CD4-positive, CD25-positive, alpha-beta regulatory T cell (primary cell): ENCODE measurements at regions not wholly inside any gene's neighbourhood (a gene's known extent, or its start where the extent isn't known, plus 50 kb on each side); places are given as distances from the start of the nearest gene placed in this dataset.
"Not testable (repeated sequence)": the region's sequence is repeated elsewhere in the genome, so short reads cannot be mapped to it uniquely, and the experiment has no call there.

Source experiments
- ATAC-seq, 2 donors: fragments of 150-1000 bp; cut with Tn5 transposase; one replicate each; pipeline ENCODE4 v1.10.0; 2021; ENCODE audit warnings: low read depth in 2 of 2, moderate number of reproducible peaks in 2 of 2, moderate library complexity in 1 of 2
- DNase-seq, 3 donors: peaks; one replicate each; pipeline versions ENCODE4 v3.0.0 to v3.0.0-alpha.2; 2012 to 2022; ENCODE audit warnings: mixed read lengths in 1 of 3
- H3K27ac ChIP-seq: one replicate; pipeline ENCODE4 v1.7.0; 2013; ENCODE audit warnings: mild to moderate bottlenecking, low read length; ENCODE audit not compliant: insufficient read depth, poor library complexity, severe bottlenecking
- H3K27me3 ChIP-seq: one replicate; pipeline ENCODE4 v1.7.0; 2013; ENCODE audit warnings: low read length; ENCODE audit not compliant: control insufficient read depth, insufficient read depth
- H3K36me3 ChIP-seq: one replicate; pipeline ENCODE4 v1.7.0; 2013; ENCODE audit warnings: mild to moderate bottlenecking, low read length, moderate library complexity; ENCODE audit not compliant: control insufficient read depth, insufficient read depth
- H3K4me1 ChIP-seq: 2 replicates; pipeline ENCODE4 v1.7.0; 2013; ENCODE audit warnings: mild to moderate bottlenecking, low read length; ENCODE audit not compliant: insufficient read depth, control insufficient read depth, poor library complexity, severe bottlenecking
- H3K4me3 ChIP-seq: one replicate; pipeline ENCODE4 v1.7.0; 2013; ENCODE audit warnings: low read depth, mild to moderate bottlenecking, low read length, moderate library complexity
- H3K9me3 ChIP-seq, 2 experiments: 1 replicate in 1 of 2; 2 replicates in 1 of 2; pipeline ENCODE4 v1.7.0; 2013; ENCODE audit warnings: low read length in 2 of 2, mild to moderate bottlenecking in 1 of 2, moderate library complexity in 1 of 2; ENCODE audit not compliant: control insufficient read depth in 2 of 2
- H3K27ac Mint-ChIP-seq, 3 donors: one replicate each; pipeline ENCODE4 v1.8.0; 2020 to 2022; ENCODE audit warnings: mild to moderate bottlenecking in 3 of 3, mixed read lengths in 3 of 3, moderate library complexity in 2 of 3
- H3K27me3 Mint-ChIP-seq: one replicate; pipeline ENCODE4 v1.8.0; 2022; ENCODE audit warnings: mild to moderate bottlenecking, mixed read lengths
- H3K36me3 Mint-ChIP-seq: one replicate; pipeline ENCODE4 v1.8.0; 2020; ENCODE audit warnings: mixed read lengths
- H3K4me1 Mint-ChIP-seq, 4 donors: one replicate each; pipeline ENCODE4 v1.8.0; 2020 to 2022; ENCODE audit warnings: mixed read lengths in 4 of 4, mild to moderate bottlenecking in 1 of 4
- H3K4me3 Mint-ChIP-seq, 4 donors: one replicate each; pipeline ENCODE4 v1.8.0; 2020 to 2022; ENCODE audit warnings: mild to moderate bottlenecking in 4 of 4, mixed read lengths in 4 of 4, moderate library complexity in 3 of 4
- H3K9me3 Mint-ChIP-seq, 7 donors: one replicate each; pipeline ENCODE4 v1.8.0; 2020 to 2022; ENCODE audit warnings: mixed read lengths in 7 of 7, mild to moderate bottlenecking in 3 of 7, moderate library complexity in 2 of 7

GRCh38 chr7:114169389-114169788 is 245.2 kb upstream of the FOXP2 start:
- H3K4me3 ChIP-seq, H3K27me3 Mint-ChIP-seq, ATAC-seq, H3K27ac Mint-ChIP-seq, H3K9me3 ChIP-seq, H3K4me3 Mint-ChIP-seq, H3K27me3 ChIP-seq, H3K36me3 Mint-ChIP-seq, H3K9me3 Mint-ChIP-seq, H3K27ac ChIP-seq, H3K36me3 ChIP-seq, H3K4me1 Mint-ChIP-seq, H3K4me1 ChIP-seq, DNase-seq: not testable (repeated sequence)

GRCh38 chr7:114160925-114161324 is 242.1 kb upstream of the PPP1R3A start:
- H3K4me3 Mint-ChIP-seq = no peak overlapping the region
- H3K27ac ChIP-seq = no peak overlapping the region
- ATAC-seq (no peak), DNase-seq (no peak)
- no peaks in the 10 kb centered on the region for H3K36me3 Mint-ChIP-seq
- no peak overlapping the region for H3K4me3 ChIP-seq
- H3K27me3 ChIP-seq = no peaks in the 10 kb centered on the region
- H3K9me3 Mint-ChIP-seq = peaks cover 0 to 3% (median 0%) of the 10 kb centered on the region in 7 donors
- no peak overlapping the region for H3K27ac Mint-ChIP-seq
- H3K4me1 Mint-ChIP-seq = no peaks in the 10 kb centered on the region
- H3K36me3 ChIP-seq = no peaks in the 10 kb centered on the region
- H3K4me1 ChIP-seq = no peaks in the 10 kb centered on the region
- H3K27me3 Mint-ChIP-seq = no peaks in the 10 kb centered on the region
- no peaks in the 10 kb centered on the region for H3K9me3 ChIP-seq

GRCh38 chr7:114158854-114159253 is 240.0 kb upstream of the PPP1R3A start:
- ATAC-seq (no peak), DNase-seq (no peak)
- no peaks in the 10 kb centered on the region for H3K4me1 Mint-ChIP-seq
- peaks cover 0 to 3% (median 0%) of the 10 kb centered on the region in 7 donors for H3K9me3 Mint-ChIP-seq
- no peaks in the 10 kb centered on the region for H3K4me1 ChIP-seq
- no peak overlapping the region for H3K4me3 ChIP-seq
- H3K27me3 ChIP-seq = no peaks in the 10 kb centered on the region
- no peak overlapping the region for H3K4me3 Mint-ChIP-seq
- no peak overlapping the region for H3K27ac ChIP-seq
- no peaks in the 10 kb centered on the region for H3K36me3 Mint-ChIP-seq
- no peaks in the 10 kb centered on the region for H3K36me3 ChIP-seq
- H3K27ac Mint-ChIP-seq = no peak overlapping the region
- H3K9me3 ChIP-seq = no peaks in the 10 kb centered on the region
- H3K27me3 Mint-ChIP-seq = no peaks in the 10 kb centered on the region

- H3K9me3 ChIP-seq = no peaks in the 10 kb centered on the region
- Mint-ChIP-seq H3K27me3 (no peaks in the 10 kb centered on the region), H3K27ac (no peak overlapping the region), H3K9me3 (peaks cover 0 to 3% (median 0%) of the 10 kb centered on the region in 7 donors), H3K4me3 (no peak overlapping the region), H3K36me3 (no peaks in the 10 kb centered on the region), H3K4me1 (no peaks in the 10 kb centered on the region)
- ATAC-seq (no peak), DNase-seq (no peak)
- no peak overlapping the region for H3K27ac ChIP-seq
- H3K36me3 ChIP-seq = no peaks in the 10 kb centered on the region
- H3K4me1 ChIP-seq = no peaks in the 10 kb centered on the region
- no peaks in the 10 kb centered on the region for H3K27me3 ChIP-seq
- H3K4me3 ChIP-seq = no peak overlapping the region
These were observed 239.5 kb upstream of the PPP1R3A start for GRCh38 chr7:114158275-114158674.

GRCh38 chr7:114156178-114156577 is 237.4 kb upstream of the PPP1R3A start:
- Mint-ChIP-seq H3K36me3 (no peaks in the 10 kb centered on the region), H3K9me3 (peaks cover 0 to 3% (median 0%) of the 10 kb centered on the region in 7 donors), H3K4me3 (no peak overlapping the region), H3K27me3 (no peaks in the 10 kb centered on the region), H3K27ac (no peak overlapping the region), H3K4me1 (no peaks in the 10 kb centered on the region)
- H3K4me3 ChIP-seq = no peak overlapping the region
- H3K27ac ChIP-seq = no peak overlapping the region
- H3K4me1 ChIP-seq = no peaks in the 10 kb centered on the region
- ATAC-seq = no peak
- no peaks in the 10 kb centered on the region for H3K9me3 ChIP-seq
- DNase-seq = no peak
- no peaks in the 10 kb centered on the region for H3K36me3 ChIP-seq
- no peaks in the 10 kb centered on the region for H3K27me3 ChIP-seq

GRCh38 chr7:114155116-114156110 is 236.6 kb upstream of the PPP1R3A start:
- H3K4me3 ChIP-seq = no peak overlapping the region
- H3K4me3 Mint-ChIP-seq = no peak overlapping the region

GRCh38 chr7:114153700-114154099 is 234.9 kb upstream of the PPP1R3A start:
- Histone ChIP-seq H3K27ac (no peak overlapping the region), H3K36me3 (no peaks in the 10 kb centered on the region), H3K27me3 (no peaks in the 10 kb centered on the region), H3K9me3 (no peaks in the 10 kb centered on the region), H3K4me1 (no peaks in the 10 kb centered on the region), H3K4me3 (no peak overlapping the region)
- Mint-ChIP-seq H3K9me3 (peaks cover 0 to 3% (median 0%) of the 10 kb centered on the region in 7 donors), H3K27ac (no peak overlapping the region), H3K27me3 (no peaks in the 10 kb centered on the region), H3K4me1 (no peaks in the 10 kb centered on the region), H3K36me3 (no peaks in the 10 kb centered on the region), H3K4me3 (no peak overlapping the region)
- DNase-seq = no peak
- no peak for ATAC-seq

More at GRCh38 chr7:114155116-114156110, 236.6 kb upstream of the PPP1R3A start:
- H3K36me3 Mint-ChIP-seq = no peaks in the 10 kb centered on the region
- Histone ChIP-seq H3K9me3 (no peaks in the 10 kb centered on the region), H3K4me1 (no peaks in the 10 kb centered on the region), H3K27ac (no peak overlapping the region), H3K27me3 (no peaks in the 10 kb centered on the region), H3K36me3 (no peaks in the 10 kb centered on the region)
- H3K27me3 Mint-ChIP-seq = no peaks in the 10 kb centered on the region
- ATAC-seq = no peak
- H3K9me3 Mint-ChIP-seq = peaks cover 0 to 3% (median 0%) of the 10 kb centered on the region in 7 donors
- no peaks in the 10 kb centered on the region for H3K4me1 Mint-ChIP-seq
- no peak for DNase-seq
- no peak overlapping the region for H3K27ac Mint-ChIP-seq
